GM21381 (cell line): ENCODE measurements at regions not wholly inside any gene's neighbourhood (a gene's known extent, or its start where the extent isn't known, plus 50 kb on each side); places are given as distances from the start of the nearest gene placed in this dataset.

Experiments used
- ATAC-seq: cut with Tn5 transposase; IDR thresholded peaks from one replicate; pipeline ENCODE4 v1.9.1; 2021; ENCODE audit warnings: mild to moderate bottlenecking, moderate library complexity; ENCODE audit not compliant: unreplicated experiment

DNA sequence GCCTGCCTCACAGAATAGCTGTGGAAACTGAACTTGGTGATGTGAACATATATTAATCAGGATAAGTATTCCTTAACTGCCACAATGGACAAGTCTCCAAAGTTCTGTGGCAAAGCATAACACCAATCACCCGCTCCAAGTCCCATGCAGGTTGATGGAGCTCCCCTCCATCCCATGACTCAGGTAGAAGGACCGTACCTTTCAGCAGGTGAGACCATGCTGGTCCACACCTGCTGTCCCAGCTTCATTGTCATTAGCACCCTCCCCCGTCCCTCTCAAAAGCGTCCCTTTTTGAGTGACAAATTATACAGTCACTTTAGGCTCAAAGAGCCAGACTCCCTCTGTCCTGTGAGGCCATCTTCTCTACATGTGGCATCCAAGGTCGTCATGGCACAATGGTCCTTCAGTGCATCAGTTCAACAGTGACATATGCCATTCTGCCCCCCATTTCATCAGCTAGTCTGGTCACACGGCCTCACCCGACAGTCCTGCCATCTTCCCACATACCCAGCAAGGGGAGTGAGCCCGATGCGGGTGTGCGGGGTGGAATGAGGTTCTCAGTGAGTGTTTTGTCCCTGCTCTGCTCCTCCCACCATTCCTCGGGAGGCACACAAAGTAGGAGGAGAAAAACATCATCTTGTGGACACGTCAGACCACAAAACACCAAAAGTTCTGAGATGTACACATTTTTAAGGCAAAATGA is 136.7 kb upstream of the MYCN start:
- no peak for ATAC-seq

- no peak for ATAC-seq
Observed at GRCh38 chr2:15804246-15804619, 136.1 kb upstream of the MYCN start.

DNA sequence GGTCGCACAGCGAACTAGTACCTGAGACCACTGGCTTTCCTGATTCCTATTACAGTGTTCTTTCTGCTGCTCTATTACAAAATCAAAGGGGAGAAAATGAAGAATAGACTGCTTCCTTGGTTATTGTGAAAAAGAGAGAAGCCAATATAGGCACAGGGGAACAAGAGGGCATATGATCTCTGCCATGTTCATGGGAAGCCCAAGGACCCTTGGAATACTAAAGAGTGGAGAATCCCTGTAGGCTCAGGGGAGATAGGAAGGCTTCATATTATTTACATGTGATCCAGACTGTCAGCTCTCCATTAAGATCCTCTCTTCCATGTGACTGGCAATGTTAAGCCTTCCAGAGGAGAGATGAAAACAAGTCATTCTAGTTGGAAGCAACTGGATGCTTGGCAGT is 135.7 kb upstream of the MYCN start:
- ATAC-seq, result no peak

- no peak for ATAC-seq
Observed at GRCh38 chr2:15805206-15805605, 135.1 kb upstream of the MYCN start.

GRCh38 chr2:15805772-15806171 is 134.6 kb upstream of the MYCN start:
- no peak for ATAC-seq

DNA sequence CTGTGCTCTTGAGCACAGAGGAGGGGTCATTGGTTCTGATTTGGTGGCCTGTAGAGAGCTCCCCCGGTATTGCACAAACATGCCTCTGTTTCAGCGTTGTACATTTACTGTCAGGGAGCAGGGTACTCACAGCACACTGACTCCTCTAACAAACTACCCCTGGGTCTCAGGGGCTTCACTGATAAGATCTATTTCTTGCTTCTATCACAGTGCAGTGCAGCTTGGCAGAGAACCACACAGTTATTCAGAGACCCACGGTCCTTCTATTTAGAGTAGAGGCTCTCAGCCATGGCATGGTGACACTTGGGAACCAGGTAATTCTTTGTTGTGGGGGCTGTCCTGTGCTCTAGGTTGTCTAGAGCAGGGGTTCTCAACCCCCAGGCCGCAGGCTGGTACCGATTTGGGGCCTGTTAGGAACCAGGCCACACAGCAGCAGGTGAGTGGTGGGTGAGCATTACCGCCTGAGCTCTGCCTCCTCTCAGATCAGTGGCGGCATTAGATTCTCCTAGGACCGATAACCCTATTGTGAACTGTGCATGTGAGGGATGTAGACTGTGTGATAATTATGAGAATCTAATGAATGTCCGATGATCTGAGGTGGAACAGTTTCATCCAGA is 133.4 kb upstream of the MYCN start:
- ATAC-seq, result no peak

DNA sequence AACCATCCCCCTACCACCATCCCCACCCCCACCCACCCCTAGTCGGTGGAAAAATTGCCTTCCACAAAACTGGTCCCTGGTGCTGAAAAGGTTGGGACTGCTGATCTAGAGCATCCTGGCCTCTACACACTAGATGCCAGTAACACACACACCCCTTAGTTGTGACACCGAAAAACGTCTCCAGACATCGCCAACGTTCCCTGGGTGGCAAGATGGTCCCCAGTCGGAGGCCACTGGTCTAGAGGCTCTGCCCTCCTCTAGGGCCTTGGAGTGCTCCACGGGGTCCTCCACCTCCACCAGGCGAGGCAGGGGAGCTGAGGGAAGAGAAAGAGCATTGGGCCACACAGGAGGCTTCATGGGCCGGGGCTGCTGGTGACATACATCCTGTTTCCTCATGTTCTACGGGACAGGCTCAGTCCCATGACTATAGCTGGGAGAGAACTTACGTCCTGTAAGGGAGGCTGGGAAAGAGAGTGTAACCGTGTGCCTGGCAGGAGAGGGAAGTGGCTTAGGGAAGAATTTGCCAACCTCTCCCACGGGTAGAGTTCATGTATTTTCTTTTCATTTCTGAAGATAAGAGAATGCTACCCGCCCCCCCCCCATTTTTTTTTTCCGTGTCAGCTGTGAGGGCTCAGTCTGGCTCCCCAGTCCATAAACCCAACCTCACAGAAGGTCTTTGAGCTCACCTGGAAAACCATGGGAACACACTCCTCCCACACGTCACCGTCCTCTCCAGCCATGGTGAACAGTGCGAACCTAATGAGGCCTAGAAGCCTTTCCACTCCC is 132.7 kb upstream of the MYCN start:
- no peak for ATAC-seq

GRCh38 chr2:15808204-15808910 is 132.0 kb upstream of the MYCN start:
- ATAC-seq, result no peak

DNA sequence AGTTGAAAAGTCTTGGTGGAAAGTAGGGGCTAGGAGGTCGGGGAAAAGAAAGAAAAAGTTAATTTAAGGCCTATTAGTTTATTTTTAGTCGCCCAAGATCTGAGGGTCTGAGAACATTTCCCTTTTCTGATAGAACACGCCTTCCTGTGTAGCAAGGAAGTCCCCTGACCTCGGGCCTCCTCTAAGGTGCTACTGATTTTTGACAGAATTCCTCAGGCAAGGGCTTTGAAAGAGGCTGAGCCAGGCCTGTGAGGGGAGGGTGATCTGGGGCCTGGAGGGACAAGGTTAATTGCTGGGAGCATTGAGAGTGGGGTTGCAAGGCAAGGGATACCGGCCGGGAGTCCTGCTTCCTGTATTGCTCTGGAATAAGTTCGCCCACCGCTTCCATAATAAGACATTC is 131.4 kb upstream of the MYCN start:
- ATAC-seq, result no peak

DNA sequence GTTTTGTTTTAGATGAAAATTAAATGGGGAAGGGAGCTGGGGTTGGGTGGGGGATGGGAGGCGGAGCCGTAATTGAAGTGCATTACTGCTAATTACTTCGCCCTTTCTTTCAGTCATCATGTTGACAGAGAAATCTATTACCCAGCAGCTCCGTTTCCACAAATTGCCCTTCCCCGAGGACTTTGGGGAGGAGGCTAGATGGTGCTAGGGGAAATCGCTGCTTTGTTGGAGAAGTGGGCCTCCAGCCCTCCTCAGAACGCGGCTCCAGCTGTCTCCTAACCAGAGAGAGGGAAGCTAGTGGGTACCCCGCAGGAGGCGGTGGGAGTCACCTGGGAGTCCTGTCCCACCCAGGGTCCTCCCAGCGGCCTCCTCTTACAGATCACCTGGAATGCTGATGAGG is 130.9 kb upstream of the MYCN start:
- no peak for ATAC-seq

DNA sequence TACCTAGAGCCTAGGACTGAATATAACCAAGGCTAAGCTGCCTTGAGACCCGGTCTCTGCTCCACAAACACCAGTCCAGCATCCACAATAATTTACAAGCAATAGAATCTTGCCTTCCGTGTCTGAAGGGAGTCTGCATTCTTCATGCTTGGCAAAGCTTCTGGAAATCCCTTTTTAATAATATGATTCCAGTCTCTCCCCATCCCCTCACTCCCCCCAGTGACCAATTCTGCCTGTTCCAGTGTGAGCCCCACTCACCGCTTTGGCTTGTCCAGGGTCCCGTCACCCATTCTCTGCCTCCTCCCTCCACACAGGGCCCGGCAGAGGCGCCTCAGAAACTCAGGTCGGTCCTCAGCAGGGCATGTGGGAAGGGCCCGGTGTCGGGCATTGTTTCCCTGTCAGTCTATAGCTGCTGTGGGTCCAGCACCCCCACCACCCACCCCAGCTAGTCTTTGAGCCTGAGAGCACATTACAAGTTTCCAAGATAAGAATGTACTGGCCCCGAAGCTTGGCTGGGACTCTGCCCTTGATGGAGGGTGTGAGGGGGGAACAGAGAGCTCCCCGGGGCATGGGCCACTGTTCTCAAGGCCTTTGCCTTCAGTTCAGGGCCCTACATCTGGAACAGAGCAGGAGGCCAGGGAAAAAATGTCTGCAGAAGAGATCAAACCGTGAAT is 129.7 kb upstream of the MYCN start:
- no peak for ATAC-seq

- ATAC-seq, result no peak
Observed at GRCh38 chr2:15811367-15811766, 129.0 kb upstream of the MYCN start.

DNA sequence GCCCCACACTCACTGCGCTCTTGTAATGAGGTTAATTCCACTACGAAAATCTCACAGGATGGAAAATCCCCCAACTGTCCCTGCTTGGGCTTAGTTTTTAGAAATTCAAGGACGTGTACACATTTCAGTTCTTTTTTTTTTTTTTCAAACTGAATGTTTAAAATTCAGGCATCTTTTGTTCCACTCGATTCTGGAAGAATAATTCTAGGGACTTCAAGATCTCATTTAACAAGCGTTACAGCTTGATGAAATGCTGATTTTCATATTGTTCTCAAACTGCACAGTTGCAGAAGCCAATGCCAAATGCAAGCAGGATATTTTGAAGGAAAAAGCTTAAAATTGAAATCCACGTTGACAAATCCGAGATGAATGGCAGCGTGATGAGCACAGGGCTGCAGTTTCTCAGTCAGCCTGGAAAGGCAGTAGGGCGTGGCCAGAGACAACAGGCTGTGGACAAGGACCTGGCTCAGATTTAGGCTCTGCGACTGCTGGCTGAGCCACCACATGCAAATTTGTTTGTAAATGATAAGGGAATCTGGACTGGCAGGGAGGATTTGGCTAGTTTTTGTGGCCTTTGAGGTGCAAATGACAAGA is 128.1 kb upstream of the MYCN start:
- ATAC-seq, result no peak

DNA sequence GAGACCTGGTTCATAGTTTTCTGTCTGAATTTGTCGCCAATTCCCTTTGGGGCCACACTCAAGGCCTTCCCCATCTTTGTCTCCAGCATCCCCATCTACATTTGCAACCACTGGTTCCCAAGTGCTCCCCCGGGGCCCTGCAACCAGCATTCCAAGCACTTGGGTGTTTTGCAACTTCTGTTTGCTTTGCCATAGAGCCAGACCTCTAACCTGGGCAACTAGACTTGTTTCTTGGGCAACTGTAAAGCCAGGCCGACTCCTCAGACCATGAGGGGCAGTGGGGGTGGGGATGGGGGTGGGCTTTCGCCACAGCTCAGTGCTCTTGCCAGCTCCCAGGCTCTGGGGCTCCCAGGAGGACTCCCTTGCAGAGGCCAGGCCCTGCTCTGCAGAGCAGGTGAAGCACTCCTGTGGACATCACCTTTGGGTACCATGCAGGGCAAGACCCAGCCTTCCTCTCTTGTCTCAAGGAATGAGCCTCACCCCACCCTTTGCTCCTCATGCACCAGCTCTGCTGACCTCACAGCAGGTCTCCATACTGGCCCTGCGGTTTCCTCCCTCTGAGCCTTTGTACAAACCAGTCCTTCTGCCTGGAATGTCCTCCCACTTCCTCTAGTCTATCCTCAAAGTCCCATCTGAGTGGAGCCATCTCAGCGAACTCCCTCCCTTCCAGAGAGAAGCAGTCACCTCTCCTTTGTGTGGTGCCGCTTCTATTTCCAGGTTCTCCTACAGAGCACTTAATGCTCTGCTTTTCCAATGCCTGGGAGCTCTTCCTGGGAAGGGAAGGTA is 126.7 kb upstream of the MYCN start:
- no peak for ATAC-seq

- ATAC-seq, result no peak
Observed at GRCh38 chr2:15814403-15814802, 125.9 kb upstream of the MYCN start.

DNA sequence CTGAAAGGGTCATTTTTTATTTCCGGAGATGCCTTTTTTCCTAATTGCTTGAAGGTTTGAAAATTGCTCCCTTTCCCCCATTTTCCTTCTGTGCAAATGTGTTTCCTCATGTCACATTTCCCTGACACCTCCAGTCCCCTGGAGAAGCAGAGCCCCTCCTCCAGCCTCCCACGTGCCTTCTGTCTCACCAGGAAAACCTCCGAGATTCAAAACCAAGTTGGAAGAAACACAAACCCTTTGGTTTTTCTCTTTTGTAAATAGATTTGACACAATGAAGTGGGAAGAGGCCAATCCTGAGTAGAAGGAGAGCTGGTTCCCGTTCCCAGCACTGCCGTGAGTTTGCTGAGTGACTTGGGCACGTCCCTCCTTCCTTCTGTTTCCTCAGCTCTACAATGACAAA is 125.4 kb upstream of the MYCN start:
- no peak for ATAC-seq

- ATAC-seq, result no peak
Observed at GRCh38 chr2:15816226-15816625, 124.1 kb upstream of the MYCN start.

DNA sequence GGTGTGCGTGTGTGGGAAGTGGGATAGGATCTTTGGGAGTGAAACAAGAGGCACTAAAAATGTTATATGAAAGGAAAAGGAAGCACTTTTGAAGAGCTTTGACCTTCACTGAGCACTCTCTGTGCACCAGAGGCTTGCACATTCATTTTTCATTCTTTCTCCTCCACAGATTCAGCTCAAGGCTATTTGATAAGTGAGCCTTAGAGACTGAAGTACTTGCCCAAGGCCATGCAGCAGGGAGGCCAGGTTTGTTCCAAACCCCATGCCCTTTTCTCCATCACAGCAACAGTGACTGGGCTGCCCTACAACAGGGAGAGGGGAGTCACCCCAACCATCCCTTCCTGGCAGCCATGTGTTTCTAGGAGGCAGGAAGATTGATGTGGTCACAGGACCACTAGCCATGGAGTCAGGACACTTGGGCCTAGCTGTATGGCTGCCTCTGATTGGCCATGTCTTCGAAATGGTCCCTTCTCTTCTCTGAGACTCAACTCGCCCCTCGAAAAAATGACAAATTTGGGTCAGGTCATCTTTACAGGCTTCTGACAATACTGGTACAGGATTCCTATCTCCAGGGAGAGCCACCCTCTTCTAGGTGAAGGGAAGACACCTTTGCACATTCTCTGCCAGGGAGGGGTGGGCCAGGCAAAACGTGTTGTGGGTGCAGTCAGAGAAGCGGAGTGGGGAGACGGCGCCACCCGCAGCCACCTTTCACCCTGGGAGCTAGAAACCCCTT is 123.5 kb upstream of the MYCN start:
- ATAC-seq, result no peak

DNA sequence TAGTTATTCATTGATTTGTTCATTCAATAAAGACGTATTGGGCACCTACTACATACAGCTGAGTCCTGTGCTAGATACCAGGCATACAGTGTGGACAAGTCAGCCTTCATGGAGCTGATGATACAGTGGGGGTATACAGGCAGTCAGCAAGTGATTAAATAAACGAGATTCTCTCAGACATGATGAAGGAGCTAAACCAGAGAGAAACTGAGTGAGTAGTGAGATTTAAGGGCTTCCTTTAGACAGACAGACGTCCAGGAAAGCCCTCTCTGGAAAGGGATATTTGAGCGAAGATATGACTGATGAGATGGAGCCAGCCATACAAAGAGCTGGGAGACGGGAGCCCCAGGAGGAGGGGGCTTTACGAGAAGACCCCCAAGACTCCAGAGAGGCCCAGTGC is 122.6 kb upstream of the MYCN start:
- no peak for ATAC-seq
